ENCODE measurements at regions not wholly inside any gene's neighbourhood (a gene's known extent, or its start where the extent isn't known, plus 50 kb on each side); places are given as distances from the start of the nearest gene placed in this dataset.
"Not testable (repeated sequence)": the region's sequence is repeated elsewhere in the genome, so short reads cannot be mapped to it uniquely, and the experiment has no call there.

DNA sequence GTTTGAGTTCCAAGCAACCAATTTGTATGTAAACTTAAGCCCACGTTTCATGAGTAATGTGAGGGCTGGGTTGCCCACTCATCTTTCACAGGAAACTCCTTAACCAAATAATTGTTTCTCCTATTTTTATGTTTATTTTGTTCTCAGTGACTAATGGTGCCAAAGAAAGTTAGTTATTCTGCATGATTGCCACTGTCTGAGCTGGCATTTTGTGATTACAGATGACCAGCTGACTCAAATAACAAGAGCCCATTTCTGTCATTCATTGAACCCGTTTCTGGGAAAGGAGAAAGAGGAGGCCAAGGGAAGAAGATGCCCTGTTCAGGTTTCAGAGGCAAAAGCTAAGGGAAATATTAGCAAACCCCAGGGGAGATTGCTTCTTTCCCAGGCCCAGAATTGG lies 186.9 kb upstream of the MYO3A start:
- H3K9me3 ChIP-seq: no peaks in the 10 kb centered on the region; the same call in 1 of the 2 replicates
- TF ChIP-seq CTCF (IDR thresholded peaks at IDR 0.05; ENCODE audit: low read depth, low read length): no peak
- DNase-seq: no peak
- no peaks in the 10 kb centered on the region for H3K36me3 ChIP-seq
- H3K27me3 ChIP-seq: no peaks in the 10 kb centered on the region
- H3K4me1 ChIP-seq: no peaks in the 10 kb centered on the region
- no peak overlapping the region for H3K4me3 ChIP-seq (ENCODE audit: low read depth, low read length)

DNA sequence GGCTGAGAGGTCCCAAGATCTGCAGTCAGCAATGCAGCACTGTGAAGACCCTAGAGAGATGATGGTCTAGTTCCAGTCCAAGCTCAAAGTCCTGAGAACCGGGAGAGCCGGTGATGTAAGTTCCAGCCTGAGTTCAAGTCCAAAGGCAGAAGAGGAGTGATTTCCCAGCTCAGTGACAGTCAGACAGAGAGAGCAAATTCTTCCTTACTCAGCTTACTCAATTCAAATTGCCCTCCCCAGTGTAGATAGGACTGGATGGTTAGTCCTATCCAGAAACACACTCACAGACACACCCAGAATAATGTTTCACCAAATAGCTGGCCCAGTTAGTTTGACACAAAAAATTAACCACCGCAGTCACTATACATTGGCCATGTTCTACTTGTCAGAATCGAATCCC lies 185.5 kb upstream of the MYO3A start:
- Histone ChIP-seq H3K4me3 (ENCODE audit: low read depth, low read length) (no peak overlapping the region), H3K36me3 (no peaks in the 10 kb centered on the region), H3K27me3 (no peaks in the 10 kb centered on the region), H3K9me3 (no peaks in the 10 kb centered on the region; the same call in 1 of the 2 replicates), H3K4me1 (no peaks in the 10 kb centered on the region)
- no peak for TF ChIP-seq CTCF (IDR thresholded peaks at IDR 0.05; ENCODE audit: low read depth, low read length)
- DNase-seq: no peak

- Histone ChIP-seq H3K4me1 (no peaks in the 10 kb centered on the region), H3K9me3 (no peaks in the 10 kb centered on the region), H3K27me3 (no peaks in the 10 kb centered on the region), H3K4me3 (ENCODE audit: low read depth, low read length) (no peak overlapping the region), H3K36me3 (no peaks in the 10 kb centered on the region)
- DNase-seq: no peak
- TF ChIP-seq CTCF (IDR thresholded peaks at IDR 0.05; ENCODE audit: low read depth, low read length): no peak
Measured at GRCh38 chr10:25753776-25754175, 180.3 kb upstream of the MYO3A start.

GRCh38 chr10:25755874-25756273 lies 178.2 kb upstream of the MYO3A start:
- H3K27me3 ChIP-seq; DNase-seq; H3K4me3 ChIP-seq (ENCODE audit: low read depth, low read length): not testable (repeated sequence)

DNA sequence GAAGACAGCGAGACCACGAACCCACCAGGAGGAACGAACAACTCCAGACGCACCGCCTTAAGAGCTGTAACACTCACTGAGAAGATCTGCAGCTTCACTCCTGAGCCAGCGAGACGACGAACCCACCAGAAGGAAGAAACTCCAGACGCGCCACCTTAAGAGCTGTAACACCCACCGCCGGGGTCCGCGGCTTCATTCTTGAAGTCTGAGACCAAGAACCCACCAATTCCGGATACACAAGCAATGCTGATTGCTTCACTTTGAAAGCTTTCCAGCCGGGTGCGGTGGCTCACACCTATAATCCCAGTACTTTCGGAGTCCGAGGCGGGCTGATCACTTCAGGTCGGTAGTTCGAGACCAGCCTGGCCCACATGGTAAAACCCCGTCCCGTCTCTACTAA lies 177.2 kb upstream of the MYO3A start:
- no peaks in the 10 kb centered on the region for H3K27me3 ChIP-seq
- TF ChIP-seq CTCF (IDR thresholded peaks at IDR 0.05; ENCODE audit: low read depth, low read length): no peak
- H3K36me3 ChIP-seq: no peaks in the 10 kb centered on the region
- no peaks in the 10 kb centered on the region for H3K9me3 ChIP-seq
- no peaks in the 10 kb centered on the region for H3K4me1 ChIP-seq
- no peak overlapping the region for H3K4me3 ChIP-seq (ENCODE audit: low read depth, low read length)
- no peak for DNase-seq

More at GRCh38 chr10:25755874-25756273, 178.2 kb upstream of the MYO3A start:
- H3K4me1 ChIP-seq, H3K9me3 ChIP-seq, H3K36me3 ChIP-seq: not testable (repeated sequence)

DNA sequence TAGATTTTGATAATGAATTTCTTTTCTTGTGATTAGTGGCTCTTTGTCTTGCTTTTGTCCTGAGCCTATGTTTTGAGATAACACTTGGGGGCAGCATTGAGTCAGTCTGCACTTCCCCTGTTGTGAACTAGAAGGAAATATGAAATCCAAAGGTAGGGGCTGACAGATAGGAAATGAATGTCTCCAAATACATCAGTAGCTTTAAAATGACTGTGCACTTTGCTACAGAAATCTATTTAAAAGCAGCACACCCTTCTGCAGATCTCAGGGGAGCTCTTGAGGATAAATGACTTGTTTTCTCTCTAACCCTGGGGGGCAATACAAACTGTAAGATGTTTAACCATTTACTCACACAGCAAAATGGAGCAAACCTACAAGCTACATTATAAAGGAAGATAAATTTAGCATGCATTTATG lies 176.0 kb upstream of the MYO3A start:
- H3K27me3 ChIP-seq: no peaks in the 10 kb centered on the region
- no peaks in the 10 kb centered on the region for H3K9me3 ChIP-seq
- peak; percentile 65 for TF ChIP-seq CTCF (IDR thresholded peaks at IDR 0.05; ENCODE audit: low read depth, low read length)
- no peaks in the 10 kb centered on the region for H3K36me3 ChIP-seq
- H3K4me3 ChIP-seq (ENCODE audit: low read depth, low read length): no peak overlapping the region
- peak; percentile 7 for DNase-seq
- no peaks in the 10 kb centered on the region for H3K4me1 ChIP-seq

GRCh38 chr10:25758511-25758910 lies 175.5 kb upstream of the MYO3A start:
- no peak for TF ChIP-seq CTCF (IDR thresholded peaks at IDR 0.05; ENCODE audit: low read depth, low read length)
- H3K9me3 ChIP-seq: no peaks in the 10 kb centered on the region
- H3K4me1 ChIP-seq: no peaks in the 10 kb centered on the region
- no peak overlapping the region for H3K4me3 ChIP-seq (ENCODE audit: low read depth, low read length)
- H3K36me3 ChIP-seq: no peaks in the 10 kb centered on the region
- H3K27me3 ChIP-seq: no peaks in the 10 kb centered on the region
- no peak for DNase-seq
